Hepatocyte (in vitro differentiated cells): ENCODE measurements at regions not wholly inside any gene's neighbourhood (a gene's known extent, or its start where the extent isn't known, plus 50 kb on each side); places are given as distances from the start of the nearest gene placed in this dataset.
A peak's percentile ranks its signal among the peaks of the same experiment; 100 is the strongest.

Experiments used
- DNase-seq: peaks from one replicate; pipeline ENCODE4 v3.0.0-alpha.2; 2016; ENCODE audit warnings: low spot score
- H2AFZ ChIP-seq: fragments of 200-600 bp; sonication (generic); 2 replicates; pipeline ENCODE4 v1.6.0; 2016; ENCODE audit warnings: antibody characterized with exemption, mild to moderate bottlenecking
- H3K27ac ChIP-seq: fragments of 200-600 bp; sonication (generic); 2 replicates; pipeline ENCODE4 v1.5.1; 2016; ENCODE audit warnings: mild to moderate bottlenecking
- H3K27me3 ChIP-seq: fragments of 200-600 bp; sonication (generic); 2 replicates; pipeline ENCODE4 v1.6.1; 2016
- H3K36me3 ChIP-seq: fragments of 200-600 bp; sonication (generic); replicated peaks from 2 replicates; pipeline ENCODE4 v1.5.1; 2016; ENCODE audit warnings: low read depth; ENCODE audit not compliant: insufficient read depth
- H3K4me1 ChIP-seq: fragments of 200-600 bp; sonication (generic); 2 replicates; pipeline ENCODE4 v1.5.1; 2016; ENCODE audit warnings: mild to moderate bottlenecking, moderate library complexity; ENCODE audit not compliant: insufficient read depth
- H3K4me2 ChIP-seq: fragments of 200-600 bp; sonication (generic); 2 replicates; pipeline ENCODE4 v1.6.0; 2016
- H3K4me3 ChIP-seq: fragments of 200-600 bp; sonication (generic); 2 replicates; pipeline ENCODE4 v1.5.1; 2016; ENCODE audit warnings: mild to moderate bottlenecking
- H3K79me2 ChIP-seq: fragments of 200-600 bp; sonication (generic); 2 replicates; pipeline ENCODE4 v1.6.0; 2017; ENCODE audit warnings: mild to moderate bottlenecking
- H3K9me2 ChIP-seq: fragments of 200-600 bp; sonication (generic); replicated peaks from 2 replicates; pipeline ENCODE4 v1.6.0; 2017; ENCODE audit warnings: mild to moderate bottlenecking; ENCODE audit not compliant: insufficient read depth
- H3K9me3 ChIP-seq: fragments of 200-600 bp; sonication (generic); 2 replicates; pipeline ENCODE4 v1.5.1; 2016; ENCODE audit warnings: low read depth, mild to moderate bottlenecking
- H4K20me1 ChIP-seq: fragments of 200-600 bp; sonication (generic); 2 replicates; pipeline ENCODE4 v1.6.0; 2016; ENCODE audit warnings: mild to moderate bottlenecking; ENCODE audit not compliant: insufficient read depth, poor library complexity, severe bottlenecking
- CTCF ChIP-seq: fragments of 200-600 bp; sonication (generic); IDR thresholded peaks from 2 replicates; pipeline ENCODE4 v1.5.1; 2016; ENCODE audit warnings: antibody characterized with exemption, mild to moderate bottlenecking; ENCODE audit not compliant: poor library complexity
- EZH2 ChIP-seq: fragments of 200-600 bp; sonication (generic); IDR thresholded peaks from 2 replicates; pipeline ENCODE4 v1.6.1; 2016; ENCODE audit warnings: antibody characterized with exemption, mild to moderate bottlenecking, borderline replicate concordance
- EZH2phosphoT487 ChIP-seq: fragments of 200-600 bp; sonication (generic); IDR thresholded peaks from one replicate; pipeline ENCODE4 v1.6.1; 2018; ENCODE audit warnings: antibody characterized with exemption, mild to moderate bottlenecking, low read depth, moderate library complexity; ENCODE audit not compliant: unreplicated experiment, severe bottlenecking
- WGBS: methylation state at CpG from one replicate; pipeline ENCODE4 v1.1.6; 2016; ENCODE audit warnings: low lambda C conversion rate; ENCODE audit errors: missing lambda C conversion rate; 5-methylcytosine and 5-hydroxymethylcytosine counted together

DNA sequence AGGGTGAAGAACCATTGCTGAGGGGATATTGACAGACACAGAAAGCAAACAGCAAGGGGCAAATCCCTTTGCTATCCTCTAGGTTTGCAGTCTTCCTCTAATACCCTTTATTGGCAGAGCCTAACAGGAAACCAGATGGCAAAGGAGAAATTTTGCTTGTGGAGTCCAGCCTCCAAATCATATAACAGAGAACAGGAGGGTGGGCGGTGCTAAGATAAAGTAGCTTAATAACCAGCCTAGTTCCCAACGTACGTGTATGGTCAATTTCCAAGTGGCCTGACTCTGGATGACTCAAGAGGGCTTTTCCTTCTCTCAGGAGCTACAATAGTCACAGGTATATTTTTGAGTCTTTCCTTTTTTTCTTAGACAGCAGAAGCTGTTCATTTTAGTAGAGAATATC is 404.5 kb downstream of the PDCD6IP start:
- Histone ChIP-seq H3K27ac (no peak overlapping the region), H3K27me3 (no peaks in the 10 kb centered on the region), H3K9me2 (no peaks in the 10 kb centered on the region), H2AFZ (no peak overlapping the region), H3K4me2 (no peak overlapping the region), H3K4me1 (peaks cover 8% of the 10 kb centered on the region), H3K36me3 (no peaks in the 10 kb centered on the region), H3K79me2 (no peaks in the 10 kb centered on the region), H4K20me1 (no peaks in the 10 kb centered on the region), H3K4me3 (no peak overlapping the region), H3K9me3 (no peaks in the 10 kb centered on the region)
- WGBS: 65% methylated on average over 3 of the region's 3 CpGs
- no peak for TF ChIP-seq EZH2
- TF ChIP-seq CTCF: no peak
- TF ChIP-seq EZH2phosphoT487: no peak
- DNase-seq: no peak

GRCh38 chr3:34203386-34203785 is 405.0 kb downstream of the PDCD6IP start:
- no peaks in the 10 kb centered on the region for H3K27me3 ChIP-seq
- no peak overlapping the region for H3K27ac ChIP-seq
- WGBS: 76% methylated on average over 4 of the region's 4 CpGs
- no peaks in the 10 kb centered on the region for H3K9me3 ChIP-seq
- H3K79me2 ChIP-seq: no peaks in the 10 kb centered on the region
- TF ChIP-seq CTCF (no peak), EZH2 (no peak), EZH2phosphoT487 (no peak)
- no peak for DNase-seq
- no peaks in the 10 kb centered on the region for H3K36me3 ChIP-seq
- H3K9me2 ChIP-seq: no peaks in the 10 kb centered on the region
- no peak overlapping the region for H3K4me3 ChIP-seq
- no peak overlapping the region for H3K4me2 ChIP-seq
- H2AFZ ChIP-seq: no peak overlapping the region
- no peaks in the 10 kb centered on the region for H4K20me1 ChIP-seq
- H3K4me1 ChIP-seq: peaks cover 8% of the 10 kb centered on the region

DNA sequence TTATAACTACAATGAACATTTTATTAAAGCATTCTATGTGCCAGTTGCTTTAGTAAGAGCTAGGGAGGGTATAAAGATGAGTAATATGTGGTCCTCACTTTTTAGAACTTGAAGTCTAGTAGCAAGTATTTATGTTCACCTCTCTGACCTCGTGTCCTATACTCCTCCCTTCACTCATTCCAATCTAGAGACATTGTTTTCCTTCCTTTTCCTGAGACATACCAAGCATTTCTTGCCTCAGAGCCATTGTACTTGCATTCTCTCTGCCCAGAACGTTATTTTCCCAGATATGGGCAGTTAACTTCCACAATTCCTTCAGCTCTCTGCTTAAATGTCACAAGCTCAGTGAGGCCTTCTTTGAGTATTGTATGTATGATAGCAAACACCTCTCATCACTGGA is 408.6 kb downstream of the PDCD6IP start:
- no peaks in the 10 kb centered on the region for H3K36me3 ChIP-seq
- no peaks in the 10 kb centered on the region for H3K9me2 ChIP-seq
- H3K4me2 ChIP-seq: no peak overlapping the region
- H2AFZ ChIP-seq: no peak overlapping the region
- no peaks in the 10 kb centered on the region for H3K27me3 ChIP-seq
- WGBS: 37% methylated on average over 2 of the region's 2 CpGs
- H4K20me1 ChIP-seq: no peaks in the 10 kb centered on the region
- H3K4me1 ChIP-seq: peaks cover 8% of the 10 kb centered on the region
- no peaks in the 10 kb centered on the region for H3K79me2 ChIP-seq
- H3K4me3 ChIP-seq: no peak overlapping the region
- DNase-seq: no peak
- no peaks in the 10 kb centered on the region for H3K9me3 ChIP-seq
- H3K27ac ChIP-seq: no peak overlapping the region
- TF ChIP-seq EZH2phosphoT487: no peak
- TF ChIP-seq EZH2: no peak
- no peak for TF ChIP-seq CTCF

DNA sequence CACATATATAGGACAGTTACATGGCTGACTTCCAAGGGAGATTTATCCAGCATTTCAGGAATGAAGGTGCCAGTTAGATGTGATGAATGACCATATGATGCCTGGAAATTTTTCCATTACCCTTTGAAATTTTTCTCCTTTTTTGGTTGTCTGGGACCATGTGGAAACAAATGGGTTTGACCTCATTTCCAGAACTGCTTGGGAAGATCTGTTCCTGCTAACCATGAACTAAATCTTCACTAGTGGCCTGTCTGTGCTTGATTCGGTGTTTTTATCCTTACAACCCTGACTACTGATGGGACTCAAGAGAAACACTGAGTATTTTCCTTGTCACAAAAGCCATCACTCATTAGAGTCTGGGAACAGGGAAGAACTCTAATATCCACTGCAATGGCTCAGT is 409.4 kb downstream of the PDCD6IP start:
- DNase-seq: no peak
- H2AFZ ChIP-seq: no peak overlapping the region

More for the DNA sequence above, 409.4 kb downstream of the PDCD6IP start:
- Histone ChIP-seq H3K27me3 (no peaks in the 10 kb centered on the region), H3K27ac (peak overlapping the region; percentile 14), H3K9me2 (no peaks in the 10 kb centered on the region), H4K20me1 (no peaks in the 10 kb centered on the region), H3K9me3 (no peaks in the 10 kb centered on the region), H3K4me1 (peaks cover 8% of the 10 kb centered on the region), H3K4me3 (no peak overlapping the region), H3K79me2 (no peaks in the 10 kb centered on the region), H3K36me3 (no peaks in the 10 kb centered on the region), H3K4me2 (no peak overlapping the region)
- WGBS: 93% methylated on average over 1 of the region's 1 CpG
- no peak for TF ChIP-seq EZH2phosphoT487
- no peak for TF ChIP-seq CTCF
- TF ChIP-seq EZH2: no peak
